RPMI7951 (cell line): ENCODE measurements at regions not wholly inside any gene's neighbourhood (a gene's known extent, or its start where the extent isn't known, plus 50 kb on each side); places are given as distances from the start of the nearest gene placed in this dataset.
"Not testable (repeated sequence)": the region's sequence is repeated elsewhere in the genome, so short reads cannot be mapped to it uniquely, and the experiment has no call there.

Experiments used
- DNase-seq: peaks from one replicate; pipeline ENCODE4 v3.0.0-alpha.2; 2012; ENCODE audit warnings: low read depth

GRCh38 chr15:72865486-72865885 is 81.9 kb upstream of the ADPGK start:
- DNase-seq, result no peak

- no peak for DNase-seq
Measured at GRCh38 chr15:72864681-72865080, 81.1 kb upstream of the ADPGK start.

- no peak for DNase-seq
Measured at GRCh38 chr15:72861354-72861910, 77.9 kb upstream of the ADPGK start.

GRCh38 chr15:72859757-72860145 is 76.2 kb upstream of the ADPGK start:
- DNase-seq, result no peak

- no peak for DNase-seq
Measured at GRCh38 chr15:72859017-72859756, 75.6 kb upstream of the ADPGK start.

GRCh38 chr15:72858205-72858604 is 74.6 kb upstream of the ADPGK start:
- DNase-seq, result no peak

GRCh38 chr15:72857331-72858063 is 73.9 kb upstream of the ADPGK start:
- no peak for DNase-seq

- no peak for DNase-seq
Measured at GRCh38 chr15:72856549-72857040, 73.0 kb upstream of the ADPGK start.

- DNase-seq, result no peak
Measured at GRCh38 chr15:72855791-72856190, 72.2 kb upstream of the ADPGK start.

- no peak for DNase-seq
Measured at GRCh38 chr15:72852273-72852672, 68.7 kb upstream of the ADPGK start.

GRCh38 chr15:72851586-72851985 is 68.0 kb upstream of the ADPGK start:
- DNase-seq, result no peak

- no peak for DNase-seq
Measured at GRCh38 chr15:72850833-72851232, 67.3 kb upstream of the ADPGK start.

GRCh38 chr15:72847806-72848205 is 64.2 kb upstream of the ADPGK start:
- no peak for DNase-seq

GRCh38 chr15:72847033-72847432 is 63.5 kb upstream of the ADPGK start:
- no peak for DNase-seq

- no peak for DNase-seq
Measured at GRCh38 chr15:72845981-72846383, 62.4 kb upstream of the ADPGK start.

- no peak for DNase-seq
Measured at GRCh38 chr15:72844067-72844466, 60.5 kb upstream of the ADPGK start.

- not testable (repeated sequence) for DNase-seq
Measured at GRCh38 chr15:72843340-72843739, 59.8 kb upstream of the ADPGK start.

- DNase-seq, result no peak
Measured at GRCh38 chr15:72840114-72840513, 56.6 kb upstream of the ADPGK start.

GRCh38 chr15:72838311-72838731 is 54.8 kb upstream of the ADPGK start:
- peak; percentile 16 for DNase-seq

- DNase-seq, result no peak
Measured at GRCh38 chr15:72836676-72837330, 53.2 kb upstream of the ADPGK start.

GRCh38 chr15:72835294-72835890 is 51.8 kb upstream of the ADPGK start:
- DNase-seq, result no peak

GRCh38 chr15:72833561-72833960 is 50.0 kb upstream of the ADPGK start:
- DNase-seq, result no peak
